ENCODE measurements at regions not wholly inside any gene's neighbourhood (a gene's known extent, or its start where the extent isn't known, plus 50 kb on each side); places are given as distances from the start of the nearest gene placed in this dataset.

- no peak overlapping the region for H3K4me3 ChIP-seq (ENCODE audit: low read depth, low read length)
- no peak for TF ChIP-seq CTCF (IDR thresholded peaks at IDR 0.05; ENCODE audit: control insufficient read depth, extremely low read depth, insufficient read depth)
- peak; percentile 45 for DNase-seq (ENCODE audit: low read depth)
These were observed 99.0 kb upstream of the SSTR1 start for GRCh38 chr14:38108681-38109080.

- DNase-seq (ENCODE audit: low read depth) = no peak
- no peak overlapping the region for H3K4me3 ChIP-seq (ENCODE audit: low read depth, low read length)
- TF ChIP-seq CTCF (IDR thresholded peaks at IDR 0.05; ENCODE audit: control insufficient read depth, extremely low read depth, insufficient read depth) = no peak
These were observed 97.4 kb upstream of the SSTR1 start for GRCh38 chr14:38110258-38110657.

GRCh38 chr14:38111046-38111445 is 96.7 kb upstream of the SSTR1 start:
- DNase-seq (ENCODE audit: low read depth) = no peak
- TF ChIP-seq CTCF (IDR thresholded peaks at IDR 0.05; ENCODE audit: control insufficient read depth, extremely low read depth, insufficient read depth) = no peak
- no peak overlapping the region for H3K4me3 ChIP-seq (ENCODE audit: low read depth, low read length)

GRCh38 chr14:38113546-38113945 is 94.2 kb upstream of the SSTR1 start:
- H3K4me3 ChIP-seq (ENCODE audit: low read depth, low read length) = no peak overlapping the region
- TF ChIP-seq CTCF (IDR thresholded peaks at IDR 0.05; ENCODE audit: control insufficient read depth, extremely low read depth, insufficient read depth) = no peak
- no peak for DNase-seq (ENCODE audit: low read depth)

- H3K4me3 ChIP-seq (ENCODE audit: low read depth, low read length) = no peak overlapping the region
- DNase-seq (ENCODE audit: low read depth) = no peak
- TF ChIP-seq CTCF (IDR thresholded peaks at IDR 0.05; ENCODE audit: control insufficient read depth, extremely low read depth, insufficient read depth) = no peak
These were observed 90.8 kb upstream of the SSTR1 start for GRCh38 chr14:38116895-38117294.

- no peak for TF ChIP-seq CTCF (IDR thresholded peaks at IDR 0.05; ENCODE audit: control insufficient read depth, extremely low read depth, insufficient read depth)
- H3K4me3 ChIP-seq (ENCODE audit: low read depth, low read length) = no peak overlapping the region
- no peak for DNase-seq (ENCODE audit: low read depth)
These were observed 87.6 kb upstream of the SSTR1 start for GRCh38 chr14:38120109-38120508.

GRCh38 chr14:38121320-38122020 is 86.2 kb upstream of the SSTR1 start:
- no peak for TF ChIP-seq CTCF (IDR thresholded peaks at IDR 0.05; ENCODE audit: control insufficient read depth, extremely low read depth, insufficient read depth)
- no peak overlapping the region for H3K4me3 ChIP-seq (ENCODE audit: low read depth, low read length)
- DNase-seq (ENCODE audit: low read depth) = no peak
